Keratinocyte (primary cell): ENCODE measurements at regions not wholly inside any gene's neighbourhood (a gene's known extent, or its start where the extent isn't known, plus 50 kb on each side); places are given as distances from the start of the nearest gene placed in this dataset.

ENCODE experiments used
- DNase-seq: peaks from one replicate; pipeline ENCODE4 v3.0.0-alpha.2; 2011; ENCODE audit warnings: low read depth, missing footprints, low spot score
- FAIRE-seq: peaks from 2 replicates; lab custom pipeline; 2011; peaks lifted over from hg19 to GRCh38; lab: Jason Lieb, UNC
- H2AFZ ChIP-seq: 2 replicates; pipeline ENCODE4 v1.6.0; 2012; ENCODE audit warnings: low read length, control low read depth, inconsistent platforms; ENCODE audit not compliant: control insufficient read depth
- H3K27ac ChIP-seq: 2 replicates; pipeline ENCODE4 v1.5.1; 2011; ENCODE audit warnings: low read length; ENCODE audit not compliant: control insufficient read depth, insufficient read depth
- H3K27me3 ChIP-seq: 3 replicates; pipeline ENCODE4 v1.6.0; 2011; ENCODE audit warnings: low read length; ENCODE audit not compliant: control insufficient read depth, insufficient read depth; ENCODE audit errors: extremely low read depth
- H3K36me3 ChIP-seq, 2 experiments: 2 replicates in 1 of 2; 3 replicates in 1 of 2; pipeline ENCODE4 v1.5.1; 2011; ENCODE audit warnings: low read length in 2 of 2, mild to moderate bottlenecking in 1 of 2; ENCODE audit not compliant: control insufficient read depth in 2 of 2, insufficient read depth in 2 of 2; ENCODE audit errors: extremely low read depth in 1 of 2
- H3K4me1 ChIP-seq: 3 replicates; pipeline ENCODE4 v1.5.1; 2011; ENCODE audit warnings: low read length; ENCODE audit not compliant: control insufficient read depth, insufficient read depth; ENCODE audit errors: extremely low read depth
- H3K4me2 ChIP-seq: 3 replicates; pipeline ENCODE4 v1.6.0; 2011; ENCODE audit warnings: low read depth, low read length; ENCODE audit not compliant: control insufficient read depth, insufficient read depth; ENCODE audit errors: extremely low read depth
- H3K4me3 ChIP-seq, 3 experiments: fragments of 200-600 bp in 1 of 3; sonication (generic) in 1 of 3; 2 replicates in 2 of 3; 3 replicates in 1 of 3; pipeline ENCODE4 v1.5.1; 2011 to 2016; ENCODE audit warnings: low read length in 3 of 3, mild to moderate bottlenecking in 3 of 3, control low read depth in 2 of 3, inconsistent platforms in 1 of 3, low read depth in 1 of 3, mixed read lengths in 1 of 3, mixed run types in 1 of 3, moderate library complexity in 1 of 3; ENCODE audit not compliant: control insufficient read depth in 2 of 3, insufficient read depth in 2 of 3; ENCODE audit errors: extremely low read depth in 1 of 3
- H3K79me2 ChIP-seq: 2 replicates; pipeline ENCODE4 v1.6.0; 2012; ENCODE audit warnings: low read length; ENCODE audit not compliant: control insufficient read depth, insufficient read depth
- H3K9ac ChIP-seq: 3 replicates; pipeline ENCODE4 v1.6.0; 2011; ENCODE audit warnings: low read length; ENCODE audit not compliant: control insufficient read depth, insufficient read depth; ENCODE audit errors: extremely low read depth
- H3K9me1 ChIP-seq: 3 replicates; pipeline ENCODE4 v1.6.0; 2011; ENCODE audit warnings: low read length; ENCODE audit not compliant: control insufficient read depth, insufficient read depth; ENCODE audit errors: extremely low read depth
- H3K9me3 ChIP-seq: 2 replicates; pipeline ENCODE4 v1.5.1; 2012; ENCODE audit warnings: low read depth, low read length; ENCODE audit not compliant: control insufficient read depth
- H4K20me1 ChIP-seq: 3 replicates; pipeline ENCODE4 v1.6.0; 2011; ENCODE audit warnings: low read length; ENCODE audit not compliant: control insufficient read depth, insufficient read depth; ENCODE audit errors: extremely low read depth
- CTCF ChIP-seq, 3 experiments: IDR thresholded peaks in 1 of 3; conservative IDR thresholded peaks in 1 of 3; optimal IDR thresholded peaks in 1 of 3; 2 replicates in 2 of 3; 3 replicates in 1 of 3; pipeline versions ENCODE3 to v1.5.1; 2011; ENCODE audit warnings: low read length in 3 of 3, mild to moderate bottlenecking in 3 of 3, moderate library complexity in 2 of 3, control low read depth in 1 of 3, inconsistent platforms in 1 of 3; ENCODE audit not compliant: insufficient read depth in 2 of 3; ENCODE audit errors: extremely low read depth in 1 of 3
- EZH2 ChIP-seq: IDR thresholded peaks from one replicate; pipeline ENCODE4 v1.6.1; 2012; ENCODE audit warnings: inconsistent platforms, mild to moderate bottlenecking, low read length, moderate library complexity
- dilution Hi-C: fragments of 300-500 bp; cut with MboI; formaldehyde crosslinking; loops from one replicate; pipeline ENCODE4 v1.7.0; 2020; ENCODE audit warnings: low sequenced_read_pairs; ENCODE audit not compliant: extremely low pct_ligation_motif_present

DNA sequence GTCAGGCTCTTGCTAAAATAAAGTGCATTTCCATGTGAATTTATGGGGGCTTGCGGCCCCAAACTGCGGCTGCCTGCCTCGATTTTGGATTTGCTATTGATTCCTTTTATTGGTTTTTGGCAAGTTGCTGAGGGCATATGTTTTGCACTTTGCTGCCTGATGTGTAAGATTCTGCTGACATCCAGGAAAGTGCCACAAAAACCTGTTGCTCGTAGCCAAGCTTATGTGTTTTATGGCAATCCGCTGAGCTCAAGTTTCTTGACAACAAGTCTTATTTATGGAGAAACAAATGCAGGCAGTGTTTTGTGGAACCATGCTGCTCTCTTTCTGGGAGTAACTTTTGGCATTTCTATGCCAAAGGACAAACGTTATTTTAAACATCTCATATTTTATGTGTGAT is 97.3 kb upstream of the DDIT4L start:
- Histone ChIP-seq H3K27ac (no peak overlapping the region), H3K4me2 (no peak overlapping the region), H3K9me3 (no peaks in the 10 kb centered on the region), H3K9ac (no peak overlapping the region), H4K20me1 (no peaks in the 10 kb centered on the region), H3K79me2 (no peaks in the 10 kb centered on the region), H3K27me3 (no peaks in the 10 kb centered on the region), H2AFZ (no peak overlapping the region), H3K9me1 (no peaks in the 10 kb centered on the region), H3K36me3 (no peaks in the 10 kb centered on the region), H3K4me3 (no peak overlapping the region), H3K4me1 (peaks cover 36% of the 10 kb centered on the region)
- FAIRE-seq (peak; percentile 23), DNase-seq (no peak)
- TF ChIP-seq EZH2 (no peak), CTCF (optimal IDR thresholded peaks at IDR 0.05 in 1 of 3, IDR thresholded peaks at IDR 0.05 in 1 of 3, conservative IDR thresholded peaks at IDR 0.05 in 1 of 3; ENCODE audit: extremely low read depth in 1 of 3, insufficient read depth in 2 of 3, low read length in 3 of 3) (no peak)
- dilution Hi-C loops = no loop called here

DNA sequence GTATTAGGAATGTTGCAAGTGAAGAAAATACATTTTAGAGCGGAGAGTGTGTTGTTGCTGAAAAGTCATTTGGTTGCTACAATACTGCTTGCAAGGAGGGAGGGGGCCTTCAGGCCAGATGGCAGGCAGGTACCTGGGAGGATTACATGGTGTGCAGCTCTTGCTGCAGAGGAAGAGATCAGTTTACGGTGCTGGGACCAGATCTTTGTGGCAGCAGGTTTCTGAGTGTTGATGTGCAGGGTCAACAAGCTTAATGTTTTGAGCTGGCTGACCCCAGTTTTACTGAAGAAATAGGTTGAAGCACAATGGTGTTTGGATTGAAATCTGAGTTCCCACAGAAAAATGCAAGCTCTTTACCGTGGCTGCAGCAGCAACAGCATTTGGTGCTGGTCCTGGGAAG is 96.4 kb upstream of the DDIT4L start:
- Histone ChIP-seq H3K27ac (no peak overlapping the region), H3K9me1 (no peaks in the 10 kb centered on the region), H3K36me3 (no peaks in the 10 kb centered on the region), H4K20me1 (no peaks in the 10 kb centered on the region), H3K9me3 (no peaks in the 10 kb centered on the region), H3K4me1 (peaks cover 36% of the 10 kb centered on the region), H3K9ac (no peak overlapping the region), H3K79me2 (no peaks in the 10 kb centered on the region), H3K27me3 (no peaks in the 10 kb centered on the region), H3K4me3 (no peak overlapping the region), H3K4me2 (no peak overlapping the region), H2AFZ (no peak overlapping the region)
- dilution Hi-C loops = no loop called here
- FAIRE-seq (no peak), DNase-seq (no peak)
- no peak for TF ChIP-seq EZH2
- TF ChIP-seq CTCF (optimal IDR thresholded peaks at IDR 0.05 in 1 of 3, IDR thresholded peaks at IDR 0.05 in 1 of 3, conservative IDR thresholded peaks at IDR 0.05 in 1 of 3; ENCODE audit: extremely low read depth in 1 of 3, insufficient read depth in 2 of 3, low read length in 3 of 3) = no peak
